HEK293 (cell line): ENCODE measurements at regions not wholly inside any gene's neighbourhood (a gene's known extent, or its start where the extent isn't known, plus 50 kb on each side); places are given as distances from the start of the nearest gene placed in this dataset.

ENCODE experiments used
- CTCF ChIA-PET: fragments of 350-600 bp; formaldehyde crosslinking; extraction: SDS; loops from one replicate; lab custom pipeline; 2021; ENCODE audit warnings: antibody characterized with exemption; lab: Yijun Ruan, JAX
- POLR2A ChIA-PET: fragments of 300-600 bp; formaldehyde crosslinking; extraction: SDS; loops from one replicate; lab custom pipeline; 2020; ENCODE audit warnings: antibody characterized with exemption, inconsistent platforms; lab: Yijun Ruan, JAX
- H3K27ac ChIP-seq: fragments of 200-500 bp; sonication (Bioruptor generic); 2 replicates; pipeline ENCODE4 v1.5.1; 2014; ENCODE audit warnings: low read depth, low read length, control low read depth, inconsistent platforms; ENCODE audit errors: extremely low read depth
- H3K36me3 ChIP-seq, 2 experiments: fragments of 200-500 bp in 1 of 2; sonication (Bioruptor generic) in 1 of 2; 1 replicate in 1 of 2; 2 replicates in 1 of 2; pipeline ENCODE4 v1.5.1; 2014 to 2017; ENCODE audit warnings: inconsistent platforms in 2 of 2, low read length in 2 of 2; ENCODE audit not compliant: control insufficient read depth in 2 of 2, insufficient read depth in 1 of 2
- H3K4me1 ChIP-seq: fragments of 200-500 bp; sonication (Bioruptor generic); 2 replicates; pipeline ENCODE4 v1.5.1; 2014; ENCODE audit warnings: mild to moderate bottlenecking, low read length, inconsistent platforms; ENCODE audit not compliant: control insufficient read depth, insufficient read depth
- H3K4me3 ChIP-seq: 2 replicates; pipeline ENCODE4 v1.5.1; 2011; ENCODE audit warnings: low read depth, mild to moderate bottlenecking, control low read depth, low read length, moderate library complexity
- H3K9me3 ChIP-seq: fragments of 200-500 bp; sonication (Bioruptor generic); 2 replicates; pipeline ENCODE4 v1.5.1; 2014; ENCODE audit warnings: low read depth, low read length, inconsistent platforms; ENCODE audit not compliant: control insufficient read depth, insufficient read depth
- KLF9 ChIP-seq: fragments of 450-650 bp; formaldehyde crosslinking; IDR thresholded peaks from 2 replicates; pipeline ENCODE4 v1.5.1; 2016; ENCODE audit warnings: missing biosample characterization, missing genetic modification characterization, low read depth
- SALL2 ChIP-seq: fragments of 450-650 bp; formaldehyde crosslinking; IDR thresholded peaks from 2 replicates; pipeline ENCODE4 v1.5.0; 2017; ENCODE audit warnings: missing biosample characterization, mild to moderate bottlenecking, missing genetic modification characterization, borderline replicate concordance
- ZBTB20 ChIP-seq: fragments of 450-650 bp; formaldehyde crosslinking; IDR thresholded peaks from 2 replicates; pipeline ENCODE4 v1.5.1; 2016; ENCODE audit warnings: missing biosample characterization, missing genetic modification characterization
- ZBTB48 ChIP-seq: fragments of 450-650 bp; formaldehyde crosslinking; IDR thresholded peaks from 2 replicates; pipeline ENCODE4 v1.5.1; 2016; ENCODE audit warnings: missing biosample characterization, missing genetic modification characterization
- ZFP37 ChIP-seq: fragments of 450-650 bp; formaldehyde crosslinking; IDR thresholded peaks from 2 replicates; pipeline ENCODE4 v1.5.1; 2016; ENCODE audit warnings: missing biosample characterization, missing genetic modification characterization
- ZNF37A ChIP-seq: fragments of 450-650 bp; IDR thresholded peaks from 2 replicates; pipeline ENCODE4 v1.5.1; 2018; ENCODE audit warnings: missing biosample characterization, missing genetic modification characterization
- ZNF521 ChIP-seq: fragments of 450-650 bp; formaldehyde crosslinking; IDR thresholded peaks from 2 replicates; pipeline ENCODE4 v1.5.1; 2017; ENCODE audit warnings: missing biosample characterization, mild to moderate bottlenecking, missing genetic modification characterization
- ZNF544 ChIP-seq: fragments of 450-650 bp; formaldehyde crosslinking; IDR thresholded peaks from 2 replicates; pipeline ENCODE4 v1.5.0; 2017; ENCODE audit warnings: missing biosample characterization, missing genetic modification characterization
- ZNF596 ChIP-seq: fragments of 450-650 bp; IDR thresholded peaks from 2 replicates; pipeline ENCODE4 v1.5.0; 2018; ENCODE audit warnings: missing biosample characterization, mild to moderate bottlenecking, missing genetic modification characterization, moderate library complexity
- ZNF670 ChIP-seq: fragments of 450-650 bp; formaldehyde crosslinking; IDR thresholded peaks from 2 replicates; pipeline ENCODE4 v1.5.1; 2016; ENCODE audit warnings: missing biosample characterization, missing genetic modification characterization, low read depth
- ZXDB ChIP-seq: fragments of 450-650 bp; formaldehyde crosslinking; IDR thresholded peaks from 2 replicates; pipeline ENCODE4 v1.5.1; 2016; ENCODE audit warnings: missing biosample characterization, missing genetic modification characterization
- TF ChIP-seq, protein P1 (sequence below): fragments of 450-650 bp; formaldehyde crosslinking; IDR thresholded peaks from 2 replicates; pipeline ENCODE4 v1.5.1; 2016; ENCODE audit warnings: missing biosample characterization, missing genetic modification characterization
- TF ChIP-seq, protein P2 (sequence below): fragments of 450-650 bp; formaldehyde crosslinking; IDR thresholded peaks from 2 replicates; pipeline ENCODE4 v1.5.1; 2016; ENCODE audit warnings: missing biosample characterization, missing genetic modification characterization
- TF ChIP-seq, protein P3 (sequence below): fragments of 450-650 bp; formaldehyde crosslinking; IDR thresholded peaks from 2 replicates; pipeline ENCODE4; 2016; ENCODE audit warnings: missing biosample characterization, missing genetic modification characterization
- TF ChIP-seq, protein P4 (sequence below): fragments of 450-650 bp; formaldehyde crosslinking; IDR thresholded peaks from 2 replicates; pipeline ENCODE4 v1.5.1; 2016; ENCODE audit warnings: missing biosample characterization, missing genetic modification characterization, borderline replicate concordance
- TF ChIP-seq, protein P5 (sequence below): fragments of 450-650 bp; formaldehyde crosslinking; IDR thresholded peaks from 2 replicates; pipeline ENCODE4 v1.5.1; 2016; ENCODE audit warnings: missing biosample characterization, missing genetic modification characterization
- TF ChIP-seq, protein P6 (sequence below): fragments of 450-650 bp; formaldehyde crosslinking; IDR thresholded peaks from 2 replicates; pipeline ENCODE4 v1.5.1; 2016; ENCODE audit warnings: missing biosample characterization, missing genetic modification characterization
- TF ChIP-seq, protein P7 (sequence below): fragments of 450-650 bp; formaldehyde crosslinking; optimal IDR thresholded peaks from 2 replicates; pipeline ENCODE3; 2016; ENCODE audit warnings: missing biosample characterization, mild to moderate bottlenecking, missing genetic modification characterization

DNA sequence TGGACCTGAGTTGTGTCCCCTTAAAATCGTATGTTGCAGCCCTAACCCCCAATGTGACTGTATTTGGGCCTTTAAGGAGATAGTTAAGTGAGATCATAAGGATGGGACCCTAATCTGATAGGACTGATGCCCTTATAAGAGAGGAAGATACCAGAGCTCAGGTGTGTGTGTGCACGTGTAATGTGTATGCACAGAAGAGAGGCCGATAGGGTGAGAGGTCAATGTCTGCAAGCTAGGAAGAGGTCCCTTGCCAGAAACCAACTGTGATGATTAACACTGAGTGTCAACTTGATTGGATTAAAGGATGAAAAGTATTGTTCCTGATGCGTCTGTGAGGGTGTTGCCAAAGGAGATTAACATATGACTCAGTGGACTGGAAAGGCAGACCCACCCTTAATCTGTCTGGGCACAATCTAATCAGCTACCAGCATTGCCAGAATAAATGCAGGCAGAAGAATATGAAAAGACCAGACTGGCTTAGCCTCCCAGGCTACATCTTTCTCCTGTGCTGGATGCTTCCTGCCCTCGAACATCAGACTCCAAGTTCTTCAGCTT lies 299.8 kb downstream of the LRFN2 start:
- POLR2A ChIA-PET, result no interaction called here
- TF ChIP-seq ZNF544 (tag by site-specific recombination) (no peak), ZNF596 (tag by site-specific recombination) (no peak), ZXDB (tag by site-specific recombination) (no peak), ZNF521 (tag by site-specific recombination) (no peak), KLF9 (tag by site-specific recombination) (no peak), ZNF670 (no peak), SALL2 (tag by site-specific recombination) (no peak), ZNF37A (tag by site-specific recombination) (no peak), ZFP37 (tag by site-specific recombination) (no peak), ZBTB48 (no peak), ZBTB20 (tag by site-specific recombination) (no peak)
- TF ChIP-seq, protein P1, sequence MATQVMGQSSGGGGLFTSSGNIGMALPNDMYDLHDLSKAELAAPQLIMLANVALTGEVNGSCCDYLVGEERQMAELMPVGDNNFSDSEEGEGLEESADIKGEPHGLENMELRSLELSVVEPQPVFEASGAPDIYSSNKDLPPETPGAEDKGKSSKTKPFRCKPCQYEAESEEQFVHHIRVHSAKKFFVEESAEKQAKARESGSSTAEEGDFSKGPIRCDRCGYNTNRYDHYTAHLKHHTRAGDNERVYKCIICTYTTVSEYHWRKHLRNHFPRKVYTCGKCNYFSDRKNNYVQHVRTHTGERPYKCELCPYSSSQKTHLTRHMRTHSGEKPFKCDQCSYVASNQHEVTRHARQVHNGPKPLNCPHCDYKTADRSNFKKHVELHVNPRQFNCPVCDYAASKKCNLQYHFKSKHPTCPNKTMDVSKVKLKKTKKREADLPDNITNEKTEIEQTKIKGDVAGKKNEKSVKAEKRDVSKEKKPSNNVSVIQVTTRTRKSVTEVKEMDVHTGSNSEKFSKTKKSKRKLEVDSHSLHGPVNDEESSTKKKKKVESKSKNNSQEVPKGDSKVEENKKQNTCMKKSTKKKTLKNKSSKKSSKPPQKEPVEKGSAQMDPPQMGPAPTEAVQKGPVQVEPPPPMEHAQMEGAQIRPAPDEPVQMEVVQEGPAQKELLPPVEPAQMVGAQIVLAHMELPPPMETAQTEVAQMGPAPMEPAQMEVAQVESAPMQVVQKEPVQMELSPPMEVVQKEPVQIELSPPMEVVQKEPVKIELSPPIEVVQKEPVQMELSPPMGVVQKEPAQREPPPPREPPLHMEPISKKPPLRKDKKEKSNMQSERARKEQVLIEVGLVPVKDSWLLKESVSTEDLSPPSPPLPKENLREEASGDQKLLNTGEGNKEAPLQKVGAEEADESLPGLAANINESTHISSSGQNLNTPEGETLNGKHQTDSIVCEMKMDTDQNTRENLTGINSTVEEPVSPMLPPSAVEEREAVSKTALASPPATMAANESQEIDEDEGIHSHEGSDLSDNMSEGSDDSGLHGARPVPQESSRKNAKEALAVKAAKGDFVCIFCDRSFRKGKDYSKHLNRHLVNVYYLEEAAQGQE, result no peak
- TF ChIP-seq, protein P2, sequence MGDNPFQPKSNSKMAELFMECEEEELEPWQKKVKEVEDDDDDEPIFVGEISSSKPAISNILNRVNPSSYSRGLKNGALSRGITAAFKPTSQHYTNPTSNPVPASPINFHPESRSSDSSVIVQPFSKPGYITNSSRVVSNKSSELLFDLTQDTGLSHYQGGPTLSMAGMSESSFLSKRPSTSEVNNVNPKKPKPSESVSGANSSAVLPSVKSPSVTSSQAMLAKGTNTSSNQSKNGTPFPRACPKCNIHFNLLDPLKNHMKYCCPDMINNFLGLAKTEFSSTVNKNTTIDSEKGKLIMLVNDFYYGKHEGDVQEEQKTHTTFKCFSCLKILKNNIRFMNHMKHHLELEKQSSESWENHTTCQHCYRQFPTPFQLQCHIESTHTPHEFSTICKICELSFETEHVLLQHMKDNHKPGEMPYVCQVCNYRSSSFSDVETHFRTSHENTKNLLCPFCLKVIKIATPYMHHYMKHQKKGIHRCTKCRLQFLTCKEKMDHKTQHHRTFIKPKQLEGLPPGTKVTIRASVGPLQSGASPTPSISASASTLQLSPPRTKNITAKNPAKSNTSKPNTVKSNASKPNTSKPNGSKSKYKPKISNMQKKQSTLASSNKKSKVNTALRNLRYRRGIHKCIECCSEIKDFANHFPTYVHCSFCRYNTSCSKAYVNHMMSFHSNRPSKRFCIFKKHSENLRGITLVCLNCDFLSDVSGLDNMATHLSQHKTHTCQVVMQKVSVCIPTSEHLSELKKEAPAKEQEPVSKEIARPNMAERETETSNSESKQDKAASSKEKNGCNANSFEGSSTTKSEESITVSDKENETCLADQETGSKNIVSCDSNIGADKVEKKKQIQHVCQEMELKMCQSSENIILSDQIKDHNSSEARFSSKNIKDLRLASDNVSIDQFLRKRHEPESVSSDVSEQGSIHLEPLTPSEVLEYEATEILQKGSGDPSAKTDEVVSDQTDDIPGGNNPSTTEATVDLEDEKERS (tag by site-specific recombination), result no peak
- TF ChIP-seq, protein P3, sequence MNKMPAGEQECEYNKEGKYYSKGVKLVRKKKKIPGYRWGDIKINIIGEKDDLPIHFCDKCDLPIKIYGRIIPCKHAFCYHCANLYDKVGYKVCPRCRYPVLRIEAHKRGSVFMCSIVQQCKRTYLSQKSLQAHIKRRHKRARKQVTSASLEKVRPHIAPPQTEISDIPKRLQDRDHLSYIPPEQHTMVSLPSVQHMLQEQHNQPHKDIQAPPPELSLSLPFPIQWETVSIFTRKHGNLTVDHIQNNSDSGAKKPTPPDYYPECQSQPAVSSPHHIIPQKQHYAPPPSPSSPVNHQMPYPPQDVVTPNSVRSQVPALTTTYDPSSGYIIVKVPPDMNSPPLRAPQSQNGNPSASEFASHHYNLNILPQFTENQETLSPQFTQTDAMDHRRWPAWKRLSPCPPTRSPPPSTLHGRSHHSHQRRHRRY, result no peak
- TF ChIP-seq, protein P4, sequence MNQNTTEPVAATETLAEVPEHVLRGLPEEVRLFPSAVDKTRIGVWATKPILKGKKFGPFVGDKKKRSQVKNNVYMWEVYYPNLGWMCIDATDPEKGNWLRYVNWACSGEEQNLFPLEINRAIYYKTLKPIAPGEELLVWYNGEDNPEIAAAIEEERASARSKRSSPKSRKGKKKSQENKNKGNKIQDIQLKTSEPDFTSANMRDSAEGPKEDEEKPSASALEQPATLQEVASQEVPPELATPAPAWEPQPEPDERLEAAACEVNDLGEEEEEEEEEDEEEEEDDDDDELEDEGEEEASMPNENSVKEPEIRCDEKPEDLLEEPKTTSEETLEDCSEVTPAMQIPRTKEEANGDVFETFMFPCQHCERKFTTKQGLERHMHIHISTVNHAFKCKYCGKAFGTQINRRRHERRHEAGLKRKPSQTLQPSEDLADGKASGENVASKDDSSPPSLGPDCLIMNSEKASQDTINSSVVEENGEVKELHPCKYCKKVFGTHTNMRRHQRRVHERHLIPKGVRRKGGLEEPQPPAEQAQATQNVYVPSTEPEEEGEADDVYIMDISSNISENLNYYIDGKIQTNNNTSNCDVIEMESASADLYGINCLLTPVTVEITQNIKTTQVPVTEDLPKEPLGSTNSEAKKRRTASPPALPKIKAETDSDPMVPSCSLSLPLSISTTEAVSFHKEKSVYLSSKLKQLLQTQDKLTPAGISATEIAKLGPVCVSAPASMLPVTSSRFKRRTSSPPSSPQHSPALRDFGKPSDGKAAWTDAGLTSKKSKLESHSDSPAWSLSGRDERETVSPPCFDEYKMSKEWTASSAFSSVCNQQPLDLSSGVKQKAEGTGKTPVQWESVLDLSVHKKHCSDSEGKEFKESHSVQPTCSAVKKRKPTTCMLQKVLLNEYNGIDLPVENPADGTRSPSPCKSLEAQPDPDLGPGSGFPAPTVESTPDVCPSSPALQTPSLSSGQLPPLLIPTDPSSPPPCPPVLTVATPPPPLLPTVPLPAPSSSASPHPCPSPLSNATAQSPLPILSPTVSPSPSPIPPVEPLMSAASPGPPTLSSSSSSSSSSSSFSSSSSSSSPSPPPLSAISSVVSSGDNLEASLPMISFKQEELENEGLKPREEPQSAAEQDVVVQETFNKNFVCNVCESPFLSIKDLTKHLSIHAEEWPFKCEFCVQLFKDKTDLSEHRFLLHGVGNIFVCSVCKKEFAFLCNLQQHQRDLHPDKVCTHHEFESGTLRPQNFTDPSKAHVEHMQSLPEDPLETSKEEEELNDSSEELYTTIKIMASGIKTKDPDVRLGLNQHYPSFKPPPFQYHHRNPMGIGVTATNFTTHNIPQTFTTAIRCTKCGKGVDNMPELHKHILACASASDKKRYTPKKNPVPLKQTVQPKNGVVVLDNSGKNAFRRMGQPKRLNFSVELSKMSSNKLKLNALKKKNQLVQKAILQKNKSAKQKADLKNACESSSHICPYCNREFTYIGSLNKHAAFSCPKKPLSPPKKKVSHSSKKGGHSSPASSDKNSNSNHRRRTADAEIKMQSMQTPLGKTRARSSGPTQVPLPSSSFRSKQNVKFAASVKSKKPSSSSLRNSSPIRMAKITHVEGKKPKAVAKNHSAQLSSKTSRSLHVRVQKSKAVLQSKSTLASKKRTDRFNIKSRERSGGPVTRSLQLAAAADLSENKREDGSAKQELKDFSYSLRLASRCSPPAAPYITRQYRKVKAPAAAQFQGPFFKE (tag by site-specific recombination), result no peak
- TF ChIP-seq, protein P5, sequence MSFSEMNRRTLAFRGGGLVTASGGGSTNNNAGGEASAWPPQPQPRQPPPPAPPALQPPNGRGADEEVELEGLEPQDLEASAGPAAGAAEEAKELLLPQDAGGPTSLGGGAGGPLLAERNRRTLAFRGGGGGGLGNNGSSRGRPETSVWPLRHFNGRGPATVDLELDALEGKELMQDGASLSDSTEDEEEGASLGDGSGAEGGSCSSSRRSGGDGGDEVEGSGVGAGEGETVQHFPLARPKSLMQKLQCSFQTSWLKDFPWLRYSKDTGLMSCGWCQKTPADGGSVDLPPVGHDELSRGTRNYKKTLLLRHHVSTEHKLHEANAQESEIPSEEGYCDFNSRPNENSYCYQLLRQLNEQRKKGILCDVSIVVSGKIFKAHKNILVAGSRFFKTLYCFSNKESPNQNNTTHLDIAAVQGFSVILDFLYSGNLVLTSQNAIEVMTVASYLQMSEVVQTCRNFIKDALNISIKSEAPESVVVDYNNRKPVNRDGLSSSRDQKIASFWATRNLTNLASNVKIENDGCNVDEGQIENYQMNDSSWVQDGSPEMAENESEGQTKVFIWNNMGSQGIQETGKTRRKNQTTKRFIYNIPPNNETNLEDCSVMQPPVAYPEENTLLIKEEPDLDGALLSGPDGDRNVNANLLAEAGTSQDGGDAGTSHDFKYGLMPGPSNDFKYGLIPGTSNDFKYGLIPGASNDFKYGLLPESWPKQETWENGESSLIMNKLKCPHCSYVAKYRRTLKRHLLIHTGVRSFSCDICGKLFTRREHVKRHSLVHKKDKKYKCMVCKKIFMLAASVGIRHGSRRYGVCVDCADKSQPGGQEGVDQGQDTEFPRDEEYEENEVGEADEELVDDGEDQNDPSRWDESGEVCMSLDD, result no peak
- TF ChIP-seq, protein P6, sequence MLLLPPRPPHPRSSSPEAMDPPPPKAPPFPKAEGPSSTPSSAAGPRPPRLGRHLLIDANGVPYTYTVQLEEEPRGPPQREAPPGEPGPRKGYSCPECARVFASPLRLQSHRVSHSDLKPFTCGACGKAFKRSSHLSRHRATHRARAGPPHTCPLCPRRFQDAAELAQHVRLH (tag by site-specific recombination), result no peak
- TF ChIP-seq, protein P7, sequence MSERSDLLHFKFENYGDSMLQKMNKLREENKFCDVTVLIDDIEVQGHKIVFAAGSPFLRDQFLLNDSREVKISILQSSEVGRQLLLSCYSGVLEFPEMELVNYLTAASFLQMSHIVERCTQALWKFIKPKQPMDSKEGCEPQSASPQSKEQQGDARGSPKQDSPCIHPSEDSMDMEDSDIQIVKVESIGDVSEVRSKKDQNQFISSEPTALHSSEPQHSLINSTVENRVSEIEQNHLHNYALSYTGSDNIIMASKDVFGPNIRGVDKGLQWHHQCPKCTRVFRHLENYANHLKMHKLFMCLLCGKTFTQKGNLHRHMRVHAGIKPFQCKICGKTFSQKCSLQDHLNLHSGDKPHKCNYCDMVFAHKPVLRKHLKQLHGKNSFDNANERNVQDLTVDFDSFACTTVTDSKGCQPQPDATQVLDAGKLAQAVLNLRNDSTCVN, result no peak
- TF ChIP-seq, all 188 proteins: peak for 0
- Histone ChIP-seq H3K9me3 (no peaks in the 10 kb centered on the region), H3K4me3 (no peak overlapping the region), H3K4me1 (no peaks in the 10 kb centered on the region), H3K36me3 (no peaks in the 10 kb centered on the region), H3K27ac (no peak overlapping the region)
- CTCF ChIA-PET, result interaction anchor here (0.8 kb wide), 1 partner anchor 910 kb away, joined by 3 read pairs; no protein-coding TSS in a partner anchor
